HFF-Myc (cell line): ENCODE measurements at regions not wholly inside any gene's neighbourhood (a gene's known extent, or its start where the extent isn't known, plus 50 kb on each side); places are given as distances from the start of the nearest gene placed in this dataset.

Experiments
- DNase-seq: peaks from one replicate; pipeline ENCODE4 v3.0.0-alpha.2; 2011; ENCODE audit warnings: low read depth; ENCODE audit errors: extremely low read depth
- H3K4me3 ChIP-seq: replicated peaks from 2 replicates; pipeline ENCODE4 v1.5.1; 2011; ENCODE audit warnings: low read depth, mild to moderate bottlenecking, control low read depth, low read length
- TF ChIP-seq, protein P1 (sequence below): IDR thresholded peaks from 2 replicates; pipeline ENCODE4 v1.5.1; 2012; ENCODE audit warnings: mild to moderate bottlenecking, low read depth, low read length, control low read depth; ENCODE audit errors: missing control alignments

DNA sequence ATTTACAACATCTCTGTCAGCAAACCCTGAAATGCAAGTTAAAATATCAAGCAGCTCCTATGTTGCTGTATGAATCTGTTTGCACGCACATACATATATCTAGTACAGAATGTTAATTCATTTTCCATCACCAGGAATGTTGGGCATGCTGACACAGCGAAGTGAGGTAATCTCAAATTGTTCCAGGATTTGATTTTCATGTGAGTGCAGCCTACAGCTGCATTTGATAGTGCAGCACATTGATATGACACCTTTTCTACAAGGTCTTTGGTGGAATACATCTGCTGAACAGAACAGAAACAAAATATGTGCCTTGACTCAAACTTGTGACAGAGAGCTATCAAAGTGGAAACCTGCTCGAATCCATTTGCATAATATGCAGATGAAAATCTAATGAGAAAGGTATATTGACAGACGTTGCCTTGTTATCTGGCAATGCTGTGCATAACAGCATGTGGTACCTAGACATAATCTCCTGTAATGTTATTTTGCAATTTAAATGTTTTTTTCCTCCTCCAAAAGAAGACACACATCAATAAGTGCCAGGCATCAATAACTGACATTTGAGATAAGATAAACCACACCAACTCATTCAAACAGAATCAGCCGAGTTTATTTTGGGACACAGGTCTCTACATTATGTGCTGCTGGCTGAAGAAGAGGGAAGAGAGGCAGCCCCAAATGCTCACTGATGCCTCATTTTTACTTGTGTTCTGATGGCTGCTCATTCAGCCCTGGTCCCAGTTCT is 512.2 kb downstream of the ZNF608 start:
- H3K4me3 ChIP-seq, result no peak overlapping the region
- no peak for DNase-seq
- TF ChIP-seq, protein P1, sequence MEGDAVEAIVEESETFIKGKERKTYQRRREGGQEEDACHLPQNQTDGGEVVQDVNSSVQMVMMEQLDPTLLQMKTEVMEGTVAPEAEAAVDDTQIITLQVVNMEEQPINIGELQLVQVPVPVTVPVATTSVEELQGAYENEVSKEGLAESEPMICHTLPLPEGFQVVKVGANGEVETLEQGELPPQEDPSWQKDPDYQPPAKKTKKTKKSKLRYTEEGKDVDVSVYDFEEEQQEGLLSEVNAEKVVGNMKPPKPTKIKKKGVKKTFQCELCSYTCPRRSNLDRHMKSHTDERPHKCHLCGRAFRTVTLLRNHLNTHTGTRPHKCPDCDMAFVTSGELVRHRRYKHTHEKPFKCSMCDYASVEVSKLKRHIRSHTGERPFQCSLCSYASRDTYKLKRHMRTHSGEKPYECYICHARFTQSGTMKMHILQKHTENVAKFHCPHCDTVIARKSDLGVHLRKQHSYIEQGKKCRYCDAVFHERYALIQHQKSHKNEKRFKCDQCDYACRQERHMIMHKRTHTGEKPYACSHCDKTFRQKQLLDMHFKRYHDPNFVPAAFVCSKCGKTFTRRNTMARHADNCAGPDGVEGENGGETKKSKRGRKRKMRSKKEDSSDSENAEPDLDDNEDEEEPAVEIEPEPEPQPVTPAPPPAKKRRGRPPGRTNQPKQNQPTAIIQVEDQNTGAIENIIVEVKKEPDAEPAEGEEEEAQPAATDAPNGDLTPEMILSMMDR, result no peak

DNA sequence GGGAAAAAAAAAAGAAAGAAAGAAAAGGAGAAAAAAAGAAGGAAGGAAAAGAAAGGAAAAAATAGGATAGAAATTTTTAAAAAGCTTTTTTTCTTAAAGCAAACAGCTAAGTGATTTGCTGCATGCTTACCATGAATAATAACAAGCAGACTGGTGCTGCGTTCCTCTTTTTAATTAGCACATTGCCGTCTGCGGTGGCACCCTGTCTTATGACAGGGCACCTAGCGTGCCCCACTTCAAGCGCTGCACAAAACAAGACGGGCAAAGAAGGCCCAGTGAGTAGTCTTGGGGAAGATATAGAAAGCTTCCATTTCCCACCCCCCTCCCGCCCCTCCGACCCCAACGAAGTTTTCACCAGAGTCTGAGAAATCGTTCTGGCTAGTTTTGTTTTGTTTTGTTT is 513.9 kb downstream of the ZNF608 start:
- DNase-seq, result no peak
- no peak overlapping the region for H3K4me3 ChIP-seq
- TF ChIP-seq, protein P1, result no peak

GRCh38 chr5:124231802-124232201 is 514.6 kb downstream of the ZNF608 start:
- H3K4me3 ChIP-seq, result no peak overlapping the region
- no peak for DNase-seq
- TF ChIP-seq, protein P1, result no peak

DNA sequence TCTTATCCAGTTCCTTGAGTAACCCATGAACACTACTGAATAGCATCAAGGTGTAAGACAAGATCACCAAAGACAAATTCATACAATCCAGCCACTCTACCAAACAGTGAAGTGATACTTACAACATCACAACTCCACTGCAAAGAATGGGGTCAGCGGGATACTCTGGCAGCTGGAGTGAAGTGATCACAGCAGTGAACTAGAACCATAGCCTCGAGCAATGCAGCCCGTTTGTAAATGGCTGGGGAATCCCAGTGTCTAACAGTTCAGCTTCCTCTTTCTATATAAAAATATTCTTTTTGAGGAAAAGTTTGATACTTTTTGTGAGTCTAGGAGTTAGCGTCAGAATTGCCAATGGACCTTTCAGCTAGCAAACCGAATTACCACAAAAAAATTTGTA is 515.2 kb downstream of the ZNF608 start:
- TF ChIP-seq, protein P1, result no peak
- DNase-seq, result no peak
- H3K4me3 ChIP-seq, result no peak overlapping the region

DNA sequence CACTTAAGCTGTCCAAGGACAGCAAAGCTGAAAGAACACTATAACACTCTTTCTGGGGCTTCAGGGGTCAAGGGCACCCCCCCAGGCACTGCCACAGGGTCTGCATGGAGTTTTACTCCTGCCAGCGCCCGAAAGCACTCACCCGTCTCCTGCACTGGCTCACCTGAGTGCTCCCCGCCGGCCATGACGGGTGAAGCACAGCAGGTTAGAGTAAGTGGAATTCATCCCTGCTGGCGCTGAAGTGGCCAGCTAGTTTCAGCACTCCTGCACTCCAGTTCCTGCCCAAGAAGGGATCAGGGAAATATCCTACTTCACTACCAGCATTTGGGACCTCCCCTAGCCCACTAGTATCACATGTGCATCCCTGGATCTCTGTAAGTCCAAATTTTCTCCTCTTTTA is 516.0 kb downstream of the ZNF608 start:
- no peak for DNase-seq
- TF ChIP-seq, protein P1, result no peak
- no peak overlapping the region for H3K4me3 ChIP-seq

DNA sequence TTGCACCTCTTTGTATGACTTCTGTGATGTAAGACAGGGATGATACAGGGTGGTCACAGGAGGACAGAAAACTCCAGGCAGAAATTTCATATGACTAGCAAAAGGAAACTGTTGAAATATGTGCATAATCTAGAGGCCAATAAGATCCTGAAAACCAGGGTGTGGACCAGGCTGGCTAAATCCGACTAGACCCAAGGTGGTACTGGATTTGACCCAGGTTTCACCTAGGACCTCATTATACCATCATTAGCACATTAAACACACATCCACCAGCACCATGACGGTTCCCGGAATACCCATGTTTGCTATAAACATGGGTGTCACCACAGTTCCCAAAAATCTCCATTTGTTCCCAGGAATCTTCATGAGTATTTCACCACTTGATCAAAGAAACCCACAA is 517.1 kb downstream of the ZNF608 start:
- TF ChIP-seq, protein P1, result no peak
- no peak overlapping the region for H3K4me3 ChIP-seq
- DNase-seq, result no peak

- TF ChIP-seq, protein P1, result no peak
- DNase-seq, result no peak
- no peak overlapping the region for H3K4me3 ChIP-seq
These were observed 518.5 kb downstream of the ZNF608 start for GRCh38 chr5:124227914-124228313.
